Activated T-helper 1 cell treated with Interleukin-2 at 50 U/mL for 16 hours (primary cell): ENCODE measurements at regions not wholly inside any gene's neighbourhood (a gene's known extent, or its start where the extent isn't known, plus 50 kb on each side); places are given as distances from the start of the nearest gene placed in this dataset.
"Not testable (repeated sequence)": the region's sequence is repeated elsewhere in the genome, so short reads cannot be mapped to it uniquely, and the experiment has no call there.

Source experiments
- DNase-seq: peaks from one replicate; pipeline ENCODE4 v3.0.0-alpha.2; 2020; ENCODE audit warnings: low read depth

GRCh38 chr6:103154779-103155572 lies 1704.7 kb downstream of the HACE1 start:
- DNase-seq = no peak

- DNase-seq = no peak
Observed at GRCh38 chr6:103153016-103153415, 1706.7 kb downstream of the HACE1 start.

- DNase-seq = no peak
Observed at GRCh38 chr6:103142902-103143301, 1716.8 kb downstream of the HACE1 start.

- DNase-seq = no peak
Observed at GRCh38 chr6:103140308-103141027, 1719.3 kb downstream of the HACE1 start.

GRCh38 chr6:103139377-103139776 lies 1720.3 kb downstream of the HACE1 start:
- DNase-seq = no peak

- DNase-seq = no peak
Observed at GRCh38 chr6:103124471-103124870, 1731.0 kb downstream of the GRIK2 start.

- no peak for DNase-seq
Observed at GRCh38 chr6:103122766-103123601, 1729.5 kb downstream of the GRIK2 start.

GRCh38 chr6:103119056-103119455 lies 1725.5 kb downstream of the GRIK2 start:
- DNase-seq = no peak

- DNase-seq = no peak
Observed at GRCh38 chr6:103114582-103114981, 1721.1 kb downstream of the GRIK2 start.

- no peak for DNase-seq
Observed at GRCh38 chr6:103113416-103113815, 1719.9 kb downstream of the GRIK2 start.

- DNase-seq = no peak
Observed at GRCh38 chr6:103107985-103108384, 1714.5 kb downstream of the GRIK2 start.

- no peak for DNase-seq
Observed at GRCh38 chr6:103105686-103106085, 1712.2 kb downstream of the GRIK2 start.

GRCh38 chr6:103101267-103101666 lies 1707.8 kb downstream of the GRIK2 start:
- DNase-seq = no peak

GRCh38 chr6:103092414-103092813 lies 1698.9 kb downstream of the GRIK2 start:
- not testable (repeated sequence) for DNase-seq

GRCh38 chr6:103085801-103086200 lies 1692.3 kb downstream of the GRIK2 start:
- DNase-seq = no peak

GRCh38 chr6:103081876-103082630 lies 1688.5 kb downstream of the GRIK2 start:
- DNase-seq = no peak

GRCh38 chr6:103081126-103081525 lies 1687.6 kb downstream of the GRIK2 start:
- no peak for DNase-seq

- DNase-seq = no peak
Observed at GRCh38 chr6:103080497-103080896, 1687.0 kb downstream of the GRIK2 start.

GRCh38 chr6:103079867-103080266 lies 1686.4 kb downstream of the GRIK2 start:
- no peak for DNase-seq

GRCh38 chr6:103062136-103062535 lies 1668.6 kb downstream of the GRIK2 start:
- no peak for DNase-seq

- DNase-seq = no peak
Observed at GRCh38 chr6:103047567-103047966, 1654.1 kb downstream of the GRIK2 start.

- no peak for DNase-seq
Observed at GRCh38 chr6:103042336-103042735, 1648.8 kb downstream of the GRIK2 start.
